HG03442 (cell line): ENCODE measurements at regions not wholly inside any gene's neighbourhood (a gene's known extent, or its start where the extent isn't known, plus 50 kb on each side); places are given as distances from the start of the nearest gene placed in this dataset.

Source experiments
- ATAC-seq: cut with Tn5 transposase; IDR thresholded peaks from one replicate; pipeline ENCODE4 v1.9.1; 2021; ENCODE audit warnings: mild to moderate bottlenecking, moderate library complexity; ENCODE audit not compliant: unreplicated experiment

GRCh38 chr6:14645841-14646240 is 528.3 kb downstream of the CD83 start:
- ATAC-seq = no peak

- no peak for ATAC-seq
Observed at GRCh38 chr6:14646371-14646770, 528.8 kb downstream of the CD83 start.

- no peak for ATAC-seq
Observed at GRCh38 chr6:14647357-14647756, 529.8 kb downstream of the CD83 start.

- ATAC-seq = no peak
Observed at GRCh38 chr6:14652536-14652935, 535.0 kb downstream of the CD83 start.

- no peak for ATAC-seq
Observed at GRCh38 chr6:14655201-14656061, 537.9 kb downstream of the CD83 start.

GRCh38 chr6:14656078-14656521 is 538.5 kb downstream of the CD83 start:
- ATAC-seq = no peak

DNA sequence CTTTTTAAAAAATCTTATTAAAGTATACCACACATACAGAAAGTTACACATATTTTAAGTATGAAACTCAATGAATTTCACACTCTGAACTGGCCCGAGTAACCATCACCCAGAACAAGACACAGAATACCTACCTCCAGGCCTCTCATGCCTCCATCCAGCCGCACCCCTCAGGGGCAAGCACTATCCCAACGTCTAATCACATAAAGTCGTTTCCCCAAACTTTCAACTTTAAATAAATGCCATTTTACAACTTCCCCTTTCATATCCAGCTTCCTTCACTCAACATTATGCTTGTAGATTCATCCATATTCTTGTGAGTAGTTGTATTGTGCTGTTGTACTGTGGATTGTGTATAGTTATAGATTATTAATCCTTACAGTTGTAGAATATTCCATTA is 539.1 kb downstream of the CD83 start:
- no peak for ATAC-seq

- ATAC-seq = no peak
Observed at GRCh38 chr6:14658030-14658429, 540.5 kb downstream of the CD83 start.

DNA sequence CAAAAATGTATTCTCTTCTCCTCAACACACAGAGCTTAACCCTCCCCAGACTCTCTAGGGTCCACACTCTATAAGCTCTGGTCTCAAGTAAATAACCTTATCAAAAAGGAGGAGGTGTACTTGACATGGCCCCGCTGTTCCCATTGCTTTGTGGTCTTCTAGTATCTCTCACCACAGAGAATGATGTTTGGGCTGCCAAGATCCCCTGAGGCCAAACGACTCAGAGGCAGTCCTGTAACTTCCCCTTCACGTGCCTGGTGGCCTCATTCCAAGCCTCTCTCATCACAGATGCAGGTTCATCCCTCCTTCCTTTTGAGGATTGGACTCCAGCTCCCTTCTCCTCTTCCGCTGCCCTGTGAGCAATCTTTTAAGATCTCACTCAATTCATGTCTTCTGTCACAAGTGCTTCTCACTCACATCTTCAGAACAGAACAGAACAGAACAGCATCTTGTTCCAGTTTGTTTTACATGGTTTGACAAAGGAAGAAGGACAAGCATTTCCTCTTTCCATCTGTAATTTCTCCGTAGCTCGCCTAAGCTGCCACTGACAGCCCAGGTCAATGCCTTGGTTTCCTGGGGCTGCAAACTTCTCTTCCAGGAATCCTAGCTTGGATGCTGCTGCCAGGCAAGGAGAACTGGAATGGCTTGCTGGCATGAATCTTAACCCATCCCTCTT is 541.5 kb downstream of the CD83 start:
- ATAC-seq = no peak

DNA sequence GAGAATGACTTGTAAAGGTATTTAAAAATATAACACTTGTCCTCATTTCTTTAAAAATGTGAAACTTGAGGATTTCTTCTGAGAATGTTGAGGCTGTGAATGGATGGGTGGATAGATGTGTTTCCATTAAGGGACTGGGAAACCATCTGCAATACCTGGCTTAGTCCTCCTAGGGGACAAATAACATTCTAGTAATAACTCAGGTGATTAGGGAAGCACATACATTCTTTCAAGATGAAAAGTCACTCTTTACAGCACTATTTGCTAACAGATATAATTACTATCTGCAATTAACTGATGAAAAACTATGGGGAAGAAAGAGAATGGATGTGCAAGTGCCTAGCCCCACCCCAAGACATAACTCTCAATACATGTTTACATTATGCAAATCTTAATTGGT is 542.3 kb downstream of the CD83 start:
- no peak for ATAC-seq

GRCh38 chr6:14660806-14661579 is 543.4 kb downstream of the CD83 start:
- ATAC-seq = peak; percentile 50

- no peak for ATAC-seq
Observed at GRCh38 chr6:14661691-14662090, 544.1 kb downstream of the CD83 start.

DNA sequence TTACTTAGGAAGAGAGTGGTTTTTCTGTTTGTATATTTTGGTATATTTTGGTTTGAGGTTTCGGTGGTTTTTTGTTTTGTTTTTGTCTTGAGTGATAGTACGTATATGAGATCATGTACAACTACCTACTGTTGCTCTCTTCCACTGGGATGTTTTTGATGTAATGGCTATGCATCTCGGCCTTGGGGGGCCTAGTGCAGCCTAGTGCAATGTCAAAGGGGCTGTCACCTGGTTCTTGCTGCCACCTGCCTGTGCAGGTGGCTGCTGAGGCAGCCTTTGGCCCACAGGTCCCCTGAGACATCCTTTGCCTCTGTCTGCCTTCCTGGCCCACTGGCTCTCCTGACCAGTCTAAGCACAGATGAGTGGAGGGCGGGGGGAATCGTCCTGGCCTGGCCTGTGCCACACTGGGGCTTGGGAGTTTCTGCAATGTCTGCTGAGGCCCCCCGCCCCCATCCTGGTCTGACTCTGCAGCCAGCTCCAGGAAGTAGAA is 546.6 kb downstream of the CD83 start:
- peak; percentile 46 for ATAC-seq

- ATAC-seq = no peak
Observed at GRCh38 chr6:14664621-14665315, 547.2 kb downstream of the CD83 start.

GRCh38 chr6:14665827-14666724 is 548.5 kb downstream of the CD83 start:
- peak; percentile 45 for ATAC-seq

GRCh38 chr6:14670806-14671205 is 553.2 kb downstream of the CD83 start:
- no peak for ATAC-seq

DNA sequence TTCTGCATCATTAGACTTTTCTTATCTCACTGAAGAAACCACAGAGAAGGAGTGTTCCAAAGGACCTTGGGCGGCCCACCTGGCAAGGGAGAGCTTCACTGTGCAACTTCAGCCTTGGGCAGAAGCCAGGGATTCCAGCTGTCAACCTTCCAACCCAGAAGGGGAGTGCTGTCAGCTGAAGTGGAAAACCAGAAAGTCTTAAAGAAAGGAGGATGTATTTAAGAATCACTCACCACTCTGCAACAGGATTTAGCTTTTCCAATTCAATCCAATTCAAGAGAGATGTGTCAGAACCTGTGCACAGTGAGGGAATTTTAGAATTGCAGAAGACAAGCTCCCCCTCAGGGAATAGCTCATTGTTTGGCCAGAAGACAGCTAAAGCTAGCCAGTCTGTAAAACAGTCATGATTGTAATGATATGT is 553.7 kb downstream of the CD83 start:
- no peak for ATAC-seq

DNA sequence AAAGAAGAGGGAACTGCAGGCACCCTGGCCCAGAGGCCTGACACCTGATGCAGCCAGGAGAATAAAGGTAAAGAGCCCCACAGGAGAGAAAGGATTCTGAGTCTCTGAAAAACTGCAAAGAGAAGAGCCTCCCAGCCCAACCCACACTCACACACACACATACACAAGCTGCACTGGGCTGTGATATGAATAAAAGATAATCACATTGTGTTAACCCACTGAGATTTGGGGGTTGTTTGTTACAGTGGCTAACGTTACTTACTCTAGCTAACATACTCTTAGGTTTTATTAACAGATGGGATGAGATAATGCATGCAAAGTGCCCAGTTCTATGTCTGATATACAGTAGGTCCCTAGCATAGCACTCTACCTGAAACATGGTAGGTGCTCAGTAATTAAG is 554.4 kb downstream of the CD83 start:
- no peak for ATAC-seq

DNA sequence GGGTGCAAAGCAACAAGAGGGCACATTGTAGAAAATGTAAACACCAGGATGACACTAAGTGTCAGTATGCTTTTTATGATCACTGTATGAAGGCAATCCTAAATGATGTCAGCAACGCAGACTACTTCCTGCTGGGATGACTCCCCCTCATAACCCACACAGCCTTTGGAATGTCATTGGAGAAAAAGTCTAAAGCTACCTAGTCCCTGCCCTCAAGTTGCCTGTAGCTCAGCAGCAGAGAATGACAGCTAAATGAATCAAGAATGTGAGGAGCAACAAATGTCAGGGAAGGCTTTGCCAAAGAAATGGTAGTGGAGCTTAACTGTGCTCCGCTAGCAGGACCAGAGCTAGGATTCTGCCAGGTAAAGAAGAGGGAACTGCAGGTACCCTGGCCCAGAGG is 555.6 kb downstream of the CD83 start:
- no peak for ATAC-seq

- ATAC-seq = no peak
Observed at GRCh38 chr6:14674458-14674857, 556.9 kb downstream of the CD83 start.
